Stimulated activated CD4-positive, alpha-beta T cell treated with anti-CD3 and anti-CD28 coated beads, Interleukin-1b, Interleukin-23, amount 100 ng/mL, for 48 hours (primary cell): ENCODE measurements at regions not wholly inside any gene's neighbourhood (a gene's known extent, or its start where the extent isn't known, plus 50 kb on each side); places are given as distances from the start of the nearest gene placed in this dataset.
"Not testable (repeated sequence)": the region's sequence is repeated elsewhere in the genome, so short reads cannot be mapped to it uniquely, and the experiment has no call there.

Experiments
- DNase-seq: peaks from one replicate; pipeline ENCODE4 v3.0.0-alpha.2; 2020

DNA sequence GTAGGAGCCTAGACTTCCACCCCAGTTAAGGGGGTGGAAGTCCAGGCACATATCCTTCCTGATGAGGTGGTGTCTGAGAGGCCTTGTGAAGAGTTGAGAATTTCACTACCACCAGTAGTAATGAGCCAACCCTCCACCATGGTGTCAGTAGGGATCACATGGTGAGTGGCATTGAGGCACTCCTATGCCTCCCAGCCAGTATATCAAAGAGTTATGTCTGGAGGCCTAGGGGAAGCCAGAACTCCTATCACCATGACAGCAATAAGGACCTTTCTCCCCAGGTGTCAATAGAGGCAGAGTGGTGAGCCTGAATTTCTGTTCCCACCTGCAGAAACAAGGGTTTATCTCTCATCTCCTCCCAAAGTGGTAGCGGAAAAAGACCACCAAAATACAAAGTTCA, 106.6 kb upstream of the ADTRP start:
- DNase-seq = no peak

DNA sequence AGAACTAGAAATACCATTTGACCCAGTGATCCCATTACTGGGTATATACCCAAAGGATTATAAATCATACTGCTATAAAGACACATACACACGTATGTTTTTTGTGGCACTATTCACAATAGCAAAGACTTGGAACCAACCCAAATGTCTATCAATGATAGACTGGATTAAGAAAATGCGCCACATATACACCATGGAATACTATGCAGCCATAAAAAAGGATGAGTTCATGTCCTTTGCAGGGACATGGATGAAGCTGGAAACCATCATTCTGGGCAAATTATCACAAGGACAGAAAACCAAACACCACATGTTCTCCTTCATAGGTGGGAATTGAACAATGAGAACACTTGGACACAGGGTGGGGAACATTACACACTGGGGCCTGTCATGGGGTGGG, 104.9 kb upstream of the ADTRP start:
- DNase-seq = not testable (repeated sequence)

DNA sequence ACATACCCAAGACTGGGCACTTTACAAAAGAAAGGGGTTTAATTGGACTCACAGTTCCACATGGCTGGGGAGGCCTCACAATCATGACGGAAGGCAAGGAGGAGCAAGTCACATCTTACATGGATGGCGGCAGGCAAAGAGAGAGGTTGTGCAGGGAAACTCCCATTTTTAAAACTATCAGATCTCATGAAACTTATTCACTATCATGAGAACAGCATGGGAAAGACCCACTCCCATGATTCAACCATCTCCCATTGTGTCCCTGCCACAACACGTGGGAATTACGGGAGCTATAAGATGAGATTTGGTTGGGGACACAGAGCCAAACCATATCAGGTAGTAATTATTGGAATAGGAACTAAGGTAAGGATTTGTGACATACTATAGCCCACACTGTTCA, 101.6 kb upstream of the ADTRP start:
- DNase-seq = not testable (repeated sequence)

DNA sequence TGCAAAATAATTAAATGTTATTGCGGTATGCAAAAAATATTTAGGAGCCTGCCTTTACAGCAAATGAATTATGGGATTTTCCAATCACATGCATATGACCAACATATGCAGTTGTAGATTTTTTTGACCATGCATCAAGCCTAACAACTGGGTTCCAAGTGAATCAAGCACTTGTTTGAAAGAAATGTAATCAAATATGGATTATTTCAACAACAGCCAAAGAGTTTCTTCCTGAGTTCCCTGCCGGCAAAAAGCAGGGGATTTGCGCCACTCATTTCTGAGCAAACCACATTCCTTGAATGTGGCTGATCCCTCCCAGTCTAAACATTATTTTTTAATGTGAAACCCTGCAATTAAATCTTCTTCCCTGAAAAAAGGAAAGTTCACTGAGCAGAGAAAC, 100.1 kb upstream of the ADTRP start:
- DNase-seq = no peak

DNA sequence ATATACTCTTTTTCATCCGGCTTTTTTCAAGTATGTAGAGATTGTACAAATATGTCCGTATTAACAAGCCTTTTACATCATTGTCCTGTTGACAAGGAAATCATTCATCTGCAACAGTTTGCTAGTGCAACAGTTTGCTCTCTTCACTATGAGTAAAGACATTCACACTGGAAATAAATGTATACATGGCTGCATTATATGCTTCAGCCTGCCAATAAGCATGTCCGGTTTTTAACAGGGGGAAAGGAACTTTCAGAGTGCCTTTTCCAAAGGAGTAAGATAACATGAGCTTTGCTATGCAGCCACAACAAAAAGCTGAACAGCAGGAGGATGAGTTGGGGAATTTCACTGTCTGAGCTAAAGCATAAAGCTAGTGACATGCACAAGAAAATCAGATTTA, 99.4 kb upstream of the ADTRP start:
- no peak for DNase-seq

DNA sequence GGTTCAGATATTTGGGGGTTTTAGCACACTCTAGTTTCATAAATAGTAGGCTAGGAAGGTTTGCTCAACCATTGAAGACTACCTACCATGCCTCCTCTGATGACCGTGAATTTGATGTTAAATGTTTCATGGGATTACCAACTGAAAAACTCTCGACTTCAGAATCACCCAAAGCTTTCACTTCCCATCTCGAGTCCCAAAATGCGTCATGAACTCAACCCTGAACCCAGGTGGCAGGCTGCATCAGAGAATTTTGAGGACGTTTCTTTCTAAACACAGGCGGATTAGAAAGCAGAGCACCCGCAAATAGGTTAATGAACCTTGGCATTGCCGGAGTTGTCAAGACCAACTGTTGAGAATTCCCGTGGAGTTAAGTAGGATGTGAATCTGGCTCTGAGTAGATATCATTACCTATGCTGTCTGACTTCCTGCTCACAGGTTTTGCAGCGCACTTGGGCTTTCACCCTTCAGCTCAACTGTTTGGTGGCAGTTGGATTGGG, 98.4 kb upstream of the ADTRP start:
- no peak for DNase-seq

DNA sequence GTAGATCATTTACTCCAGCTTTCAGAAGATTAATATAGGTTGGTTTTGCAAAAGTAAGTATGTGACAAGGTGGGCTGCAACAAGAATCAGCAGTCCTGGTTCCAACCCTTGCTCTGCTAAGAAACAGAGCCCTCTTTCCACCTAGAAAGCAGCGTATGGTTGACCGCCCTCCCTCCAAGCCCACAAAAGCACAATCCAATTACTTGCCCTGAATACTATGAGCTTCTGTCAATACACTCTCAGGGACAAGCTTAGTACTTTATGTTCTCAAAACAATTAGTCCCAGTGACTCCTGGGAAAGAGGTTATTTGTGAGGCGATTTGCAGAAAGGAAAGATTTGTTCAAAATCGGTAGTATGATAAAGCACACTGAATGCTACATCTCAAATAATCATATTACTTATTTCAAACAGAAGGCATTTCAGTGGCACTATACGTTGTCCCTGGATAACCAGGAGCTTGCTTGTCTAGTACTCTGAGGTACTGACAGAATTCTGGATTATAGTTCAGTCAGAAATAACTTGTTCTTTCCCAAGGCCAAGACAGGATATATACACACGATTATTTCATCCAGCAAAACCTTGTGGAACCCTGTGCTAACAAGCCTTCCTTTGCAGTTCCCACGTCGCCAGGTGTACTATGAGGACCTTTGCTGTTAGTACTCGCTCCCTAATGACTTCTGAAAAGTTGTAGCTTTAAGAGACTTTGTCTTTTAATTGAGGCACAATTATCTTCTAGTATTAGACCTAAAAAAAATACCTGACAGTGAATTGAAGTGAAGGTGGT, 96.9 kb upstream of the ADTRP start:
- DNase-seq = no peak

DNA sequence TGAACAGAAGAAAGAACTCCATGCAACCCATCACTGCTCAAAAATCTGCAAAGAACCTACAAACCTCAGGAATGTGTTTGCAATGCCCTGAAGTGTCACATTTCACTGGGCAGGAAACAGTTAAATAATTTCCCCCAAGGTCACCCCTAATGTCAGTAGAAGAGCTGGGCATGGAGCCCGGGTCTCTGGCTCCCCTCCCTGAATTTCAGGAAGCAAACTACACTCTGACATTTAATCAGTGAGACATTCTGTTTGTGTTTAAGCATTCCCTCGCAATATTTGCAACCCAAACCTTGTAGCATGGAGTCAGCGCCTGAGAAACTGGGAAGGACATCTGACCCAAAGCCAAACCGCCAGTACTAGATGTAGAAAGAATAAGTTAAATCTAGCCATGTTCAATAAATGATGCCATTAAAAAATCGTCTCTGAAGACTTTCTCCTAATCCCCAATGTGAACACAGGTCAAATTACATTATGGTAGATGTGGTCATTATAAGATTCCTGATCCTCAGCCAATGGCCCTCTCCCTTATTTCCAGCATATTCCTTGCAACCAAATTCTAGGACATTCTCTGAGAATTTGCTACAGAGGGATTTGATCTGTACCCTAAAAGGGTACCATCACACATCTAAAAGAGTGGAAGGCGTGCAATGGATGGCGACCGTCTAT, 91.2 kb upstream of the ADTRP start:
- no peak for DNase-seq

DNA sequence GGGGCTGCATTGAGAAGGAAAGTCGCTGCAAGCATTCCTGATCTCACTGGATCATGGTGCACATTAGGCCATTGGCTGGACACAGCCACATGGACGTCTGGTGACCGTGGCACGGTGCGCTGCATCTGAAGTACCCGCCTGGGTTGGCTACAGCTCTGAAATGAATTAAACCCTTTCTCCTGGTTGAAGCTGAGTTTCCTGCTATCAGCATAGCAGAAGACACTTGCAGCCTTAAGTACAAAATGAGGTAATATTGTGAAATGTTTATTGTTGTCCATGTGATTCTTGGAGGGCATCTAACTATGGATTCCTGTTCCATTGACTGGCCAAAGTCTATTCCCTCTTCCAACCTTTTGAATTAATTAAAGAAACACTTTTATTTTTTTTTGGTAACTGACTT, 89.8 kb upstream of the ADTRP start:
- no peak for DNase-seq

DNA sequence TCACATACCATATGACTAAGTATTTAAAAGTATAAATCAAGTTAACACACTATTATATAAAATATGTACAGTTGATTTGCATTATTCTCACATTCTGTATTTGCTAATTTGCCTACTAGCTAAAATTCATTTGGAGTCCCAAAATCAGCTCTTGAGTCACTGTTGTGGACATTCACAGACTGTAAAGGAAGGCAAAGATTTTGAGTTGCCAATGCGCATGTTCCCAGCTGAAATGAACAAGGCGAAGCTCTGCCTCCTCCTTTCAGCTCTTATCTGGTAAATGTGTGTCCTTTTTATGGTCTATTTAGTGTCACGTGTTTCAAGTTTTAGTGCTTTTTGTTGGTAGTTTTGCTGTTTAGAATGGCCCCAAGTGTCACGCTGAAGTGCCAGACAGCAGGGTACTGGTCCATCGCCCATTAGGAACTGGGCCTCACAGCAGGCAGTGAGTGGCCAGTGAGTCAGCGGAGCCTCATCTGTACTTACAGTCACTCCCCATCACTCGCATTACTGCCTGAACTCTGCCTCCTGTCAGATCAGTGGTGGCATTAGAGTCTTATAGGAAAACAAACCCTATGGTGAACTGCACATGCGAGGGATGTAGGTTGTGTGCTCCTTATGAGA, 87.2 kb upstream of the ADTRP start:
- no peak for DNase-seq

DNA sequence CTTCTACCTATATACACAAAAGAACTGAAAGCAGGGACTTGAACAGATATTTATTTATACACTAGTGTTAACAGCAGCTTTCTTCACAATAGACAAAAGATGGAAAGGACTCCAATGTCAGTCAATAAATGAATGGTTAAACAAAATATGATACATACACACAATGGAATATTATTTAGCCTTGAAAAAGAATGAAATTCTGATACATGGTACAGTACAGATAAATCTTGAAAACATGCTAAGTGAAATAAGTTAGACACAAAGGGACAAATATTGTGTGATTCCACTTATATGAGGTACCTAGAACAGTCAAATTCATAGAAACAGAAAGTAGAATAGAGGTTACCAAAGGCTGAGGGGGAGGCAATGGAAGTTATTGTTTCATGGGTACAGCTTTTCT, 79.8 kb upstream of the ADTRP start:
- no peak for DNase-seq

DNA sequence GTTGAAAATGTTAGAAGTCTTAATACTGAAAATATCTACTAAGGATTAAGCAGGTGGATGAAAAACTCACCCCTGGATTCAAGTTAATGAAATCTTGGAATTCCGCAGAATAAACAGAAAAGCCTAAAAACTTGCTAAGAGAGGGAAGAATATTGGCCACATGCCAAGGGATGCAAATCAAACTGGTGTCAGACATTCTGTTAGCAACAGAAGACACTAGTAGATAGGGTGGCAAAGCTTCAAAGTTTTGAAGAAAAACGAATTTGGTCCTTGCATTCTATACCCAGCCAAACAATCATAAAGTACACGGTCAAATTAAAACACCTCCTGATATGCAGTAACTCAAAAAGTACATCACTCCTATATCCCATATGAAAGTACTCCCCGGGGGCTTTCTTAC, 77.1 kb upstream of the ADTRP start:
- no peak for DNase-seq

DNA sequence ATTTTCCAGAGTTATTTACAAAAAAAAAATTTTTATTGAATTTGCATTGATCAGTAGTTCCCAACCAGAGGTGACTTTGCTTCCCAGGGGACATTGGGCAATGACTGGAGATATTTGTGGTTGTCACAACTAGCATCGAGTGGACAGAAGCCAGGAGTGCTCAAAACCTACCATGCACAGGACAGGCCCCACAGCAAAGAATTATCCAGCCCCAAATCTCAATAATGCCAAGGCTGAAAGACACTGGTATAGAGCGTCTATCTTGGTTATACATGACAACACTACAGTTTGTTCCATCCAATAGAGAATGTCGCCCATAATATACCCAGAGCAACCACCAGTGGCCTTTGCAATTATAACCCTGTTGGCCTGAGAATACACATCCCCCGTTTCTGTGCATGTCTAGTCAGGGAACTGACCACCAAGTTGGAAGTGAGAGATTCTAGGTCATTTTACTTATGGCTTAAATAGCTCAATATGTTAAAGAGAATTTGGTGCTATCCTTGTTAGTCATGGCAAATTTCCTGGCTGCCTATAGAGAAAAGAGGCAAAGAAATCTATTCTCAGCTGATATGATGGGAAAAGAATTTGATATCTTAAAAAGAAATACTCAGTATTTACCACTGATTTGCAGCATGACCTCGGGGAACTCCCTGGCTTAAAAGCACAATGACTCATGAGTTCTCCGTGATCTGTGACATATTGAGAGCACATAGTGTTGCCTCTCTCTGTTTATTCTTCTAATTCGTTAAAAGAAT, 76.0 kb upstream of the ADTRP start:
- no peak for DNase-seq

DNA sequence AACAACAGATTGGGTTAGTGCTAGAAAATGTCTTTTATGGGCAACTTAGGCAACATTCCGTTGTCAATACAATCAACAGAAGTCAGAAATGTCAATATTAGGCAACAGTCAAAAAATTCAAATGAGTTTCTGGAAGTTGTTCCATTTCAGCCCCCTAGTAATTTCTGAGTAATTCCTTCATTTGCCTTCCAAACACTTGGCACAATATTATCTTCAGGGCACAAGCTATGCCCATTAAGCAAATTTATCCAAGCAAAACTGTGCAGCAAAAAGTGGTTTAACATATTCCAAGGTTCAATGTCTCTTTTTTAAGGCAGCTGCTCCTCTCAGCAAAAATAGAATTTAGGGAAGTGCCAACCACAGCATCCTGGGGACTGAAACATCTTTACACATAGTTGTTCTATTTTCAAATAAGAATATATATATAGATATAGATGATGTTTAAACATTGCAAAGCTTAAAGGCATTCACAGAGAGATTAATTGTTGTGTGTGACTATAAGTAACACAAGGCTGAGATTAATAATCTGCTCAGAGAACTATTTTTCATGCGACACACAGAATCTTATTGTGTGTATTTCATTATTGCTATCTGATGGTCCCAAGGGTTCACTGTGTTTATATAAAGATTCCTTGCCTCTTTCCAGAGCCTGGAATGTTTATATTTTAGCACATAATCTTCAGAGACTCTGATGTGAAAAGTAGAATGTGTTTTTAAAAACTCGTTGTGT, 75.2 kb upstream of the ADTRP start:
- no peak for DNase-seq

DNA sequence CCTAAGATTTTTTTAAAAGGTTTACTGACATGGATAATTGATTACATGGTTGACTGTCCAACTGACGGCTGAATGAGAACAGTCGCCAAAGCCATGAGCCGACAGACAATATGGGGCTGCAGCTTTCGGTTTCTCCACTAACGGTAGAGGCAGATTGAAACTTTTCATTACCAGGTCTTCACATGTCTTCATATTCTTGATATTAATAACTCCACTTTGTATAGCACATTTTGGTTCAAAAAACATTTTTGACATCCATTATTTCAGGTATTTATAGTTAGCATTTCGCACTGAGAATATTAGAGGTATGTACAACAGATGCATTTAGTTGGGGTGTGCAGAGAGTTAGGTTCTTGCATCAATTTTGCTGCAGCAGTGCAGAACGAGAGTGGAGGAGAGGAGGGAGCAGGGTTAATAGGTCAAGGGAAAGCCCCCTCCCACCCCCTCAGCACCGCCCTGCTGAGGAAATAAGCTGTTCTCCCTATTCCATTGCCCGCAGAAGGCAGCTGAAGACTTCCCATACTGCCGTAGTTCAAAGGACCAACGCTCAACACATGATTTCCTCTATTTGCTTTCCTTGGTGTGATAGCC, 73.6 kb upstream of the ADTRP start:
- DNase-seq = no peak

DNA sequence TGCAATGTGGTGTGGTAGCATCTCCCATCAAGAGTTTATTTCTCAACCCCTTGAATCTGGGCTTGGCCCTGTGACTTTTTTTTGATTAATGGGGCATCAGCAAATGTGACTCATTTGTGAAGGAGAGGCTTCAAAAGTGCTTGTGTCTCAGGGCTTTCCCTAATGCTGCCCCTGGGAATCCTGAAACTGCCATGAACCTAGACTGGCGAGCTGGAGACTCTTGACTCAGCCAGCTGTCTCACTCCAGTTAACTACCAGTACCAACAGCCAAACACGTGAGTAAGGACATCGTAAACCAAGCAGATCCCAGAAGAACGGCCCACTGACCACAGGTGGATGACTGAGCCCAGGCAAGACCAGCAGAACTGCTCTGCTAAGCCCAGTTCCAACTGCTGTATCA, 72.8 kb upstream of the ADTRP start:
- DNase-seq = no peak

DNA sequence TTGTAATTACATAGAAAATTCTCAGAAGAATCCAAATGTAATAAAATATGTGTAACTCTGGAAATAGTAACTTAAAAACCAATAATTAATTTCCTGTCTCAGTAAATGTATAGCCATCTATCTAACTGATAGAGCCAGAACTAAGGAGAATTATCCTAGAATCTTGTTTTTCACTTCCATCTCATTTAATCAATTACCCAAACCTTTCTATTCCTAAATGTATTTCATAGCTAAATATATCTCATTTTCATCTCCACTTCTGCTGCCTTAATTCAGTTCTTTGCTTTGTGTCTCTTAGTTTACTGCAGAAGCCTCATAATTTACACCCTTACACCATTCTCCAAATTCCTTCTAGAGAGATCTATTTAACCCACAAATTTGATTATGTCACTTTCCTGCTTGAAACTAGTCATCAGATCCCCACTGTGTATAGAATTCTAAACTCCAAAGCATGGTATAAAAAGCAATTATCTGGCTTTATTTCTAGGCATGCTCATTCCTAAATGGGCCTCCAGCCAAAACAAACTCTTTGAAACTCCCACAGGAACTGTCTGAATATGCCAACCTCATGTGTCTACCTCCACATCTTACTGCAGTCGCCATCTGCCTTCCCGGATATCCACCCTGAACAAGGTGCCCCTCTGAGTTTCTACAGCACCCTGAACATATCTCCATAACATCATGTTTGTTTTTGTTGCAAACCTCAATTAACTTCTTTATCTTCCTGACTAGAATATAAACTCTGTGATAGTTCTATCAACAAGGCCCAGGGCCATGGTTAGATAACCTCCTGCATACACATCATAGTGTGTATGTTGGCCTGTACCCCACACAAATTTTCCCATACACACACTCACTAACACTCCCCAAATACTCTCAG, 70.5 kb upstream of the ADTRP start:
- DNase-seq = no peak

DNA sequence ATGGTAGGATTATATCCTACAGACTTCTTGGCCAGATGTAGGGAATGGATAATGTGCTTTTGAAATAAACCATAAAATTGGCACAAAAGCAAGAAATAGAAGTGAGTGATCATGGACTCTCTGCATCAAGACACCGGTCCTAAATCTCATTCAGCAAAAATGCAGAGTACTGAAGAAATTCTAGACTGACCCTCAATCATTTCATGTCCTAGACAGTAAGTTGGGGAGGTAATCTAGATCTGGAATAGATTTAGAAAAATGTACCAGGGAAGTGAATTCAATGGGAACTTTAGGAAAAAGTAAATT, 69.7 kb upstream of the ADTRP start:
- no peak for DNase-seq

DNA sequence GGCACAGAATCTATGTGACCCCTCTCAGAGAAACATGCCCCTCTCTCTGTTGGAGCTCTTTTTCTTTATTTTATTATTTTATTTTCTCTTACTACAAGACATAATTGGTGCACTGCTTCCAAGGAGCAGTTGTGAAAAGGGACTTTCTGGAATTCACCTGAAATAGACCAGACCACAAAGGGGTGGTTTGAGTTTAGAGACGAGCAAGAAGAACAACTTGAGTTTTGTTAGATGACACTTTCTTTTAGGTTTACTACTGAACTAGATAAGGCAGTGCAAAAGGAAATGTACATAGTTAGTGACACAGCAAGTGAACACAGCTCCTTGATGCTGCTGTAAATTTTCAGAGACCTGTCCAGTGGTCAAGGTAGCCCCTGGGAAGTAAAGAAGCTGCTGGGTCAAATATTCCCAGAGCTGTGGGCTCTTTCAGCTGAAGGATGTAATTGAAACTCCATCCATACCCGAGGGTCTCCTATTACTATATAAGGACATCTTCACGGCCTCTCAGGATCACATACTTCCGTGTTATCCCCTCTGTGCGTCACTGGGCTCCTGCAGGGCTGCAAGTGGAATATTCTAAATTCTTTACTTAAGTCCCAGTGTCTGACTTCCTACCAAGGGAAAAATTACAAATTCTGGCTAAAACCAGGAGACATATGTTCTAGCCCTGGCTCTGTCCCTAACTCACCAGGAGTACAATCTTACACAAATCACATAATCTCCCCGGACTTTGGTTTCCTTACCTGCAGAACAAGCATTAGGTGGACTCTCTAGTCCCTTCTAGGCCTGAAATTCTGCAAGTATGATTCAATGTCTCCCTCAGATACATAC, 69.1 kb upstream of the ADTRP start:
- DNase-seq = no peak

DNA sequence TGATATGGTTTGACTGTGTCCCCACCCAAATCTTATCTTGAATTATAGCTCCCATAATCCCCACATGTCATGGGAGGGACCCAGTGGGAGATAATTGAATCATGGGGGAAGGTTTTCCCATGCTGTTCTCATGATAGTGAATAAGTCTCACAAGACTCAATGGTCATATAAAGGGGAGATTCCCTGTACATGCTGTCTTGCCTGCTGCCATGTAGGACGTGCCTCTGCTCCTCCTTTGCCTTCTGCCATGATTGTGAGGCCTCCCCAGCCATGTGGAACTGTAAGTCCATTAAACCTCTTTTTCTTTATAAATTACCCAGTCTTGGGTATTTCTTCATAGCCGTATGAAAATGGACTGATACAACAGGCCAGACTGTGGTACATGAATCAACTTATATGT, 68.5 kb upstream of the ADTRP start:
- not testable (repeated sequence) for DNase-seq
